Kasumi-1 (cell line): ENCODE measurements at regions not wholly inside any gene's neighbourhood (a gene's known extent, or its start where the extent isn't known, plus 50 kb on each side); places are given as distances from the start of the nearest gene placed in this dataset.
"Not testable (repeated sequence)": the region's sequence is repeated elsewhere in the genome, so short reads cannot be mapped to it uniquely, and the experiment has no call there.

Experiments used
- DNase-seq, 2 experiments: peaks; one replicate each; lab custom pipeline; 2025; lab: John Stamatoyannopoulos, UW

GRCh38 chr5:145101246-145101645, 733.9 kb downstream of the PRELID2 start:
- peak; percentile 1 to 2 for DNase-seq

- DNase-seq, result no peak
Measured at GRCh38 chr5:145090115-145090514, 745.0 kb downstream of the PRELID2 start.

GRCh38 chr5:145084834-145085233, 750.3 kb downstream of the PRELID2 start:
- DNase-seq, result no peak

DNA sequence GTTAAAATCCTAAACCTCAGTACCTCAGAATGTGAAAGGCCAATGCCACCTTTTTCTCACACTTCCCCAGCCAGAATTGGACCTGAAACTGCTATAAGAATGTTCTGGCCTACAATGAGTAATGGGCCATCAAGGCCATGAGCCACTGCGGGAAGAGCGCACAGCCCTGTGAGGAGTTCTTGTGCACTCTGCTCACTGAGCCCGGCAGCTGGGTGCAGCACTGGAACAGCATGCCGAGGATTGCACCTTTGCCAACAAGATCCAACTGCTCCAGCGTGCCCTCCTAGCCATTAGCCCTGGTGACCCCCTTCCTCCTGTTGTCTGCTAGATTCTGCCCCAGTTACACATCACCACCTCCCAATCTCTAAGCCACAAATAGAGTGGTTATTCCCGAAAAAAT, 758.1 kb downstream of the PRELID2 start:
- DNase-seq, result no peak

GRCh38 chr5:145076040-145076439, 759.1 kb downstream of the PRELID2 start:
- no peak for DNase-seq

DNA sequence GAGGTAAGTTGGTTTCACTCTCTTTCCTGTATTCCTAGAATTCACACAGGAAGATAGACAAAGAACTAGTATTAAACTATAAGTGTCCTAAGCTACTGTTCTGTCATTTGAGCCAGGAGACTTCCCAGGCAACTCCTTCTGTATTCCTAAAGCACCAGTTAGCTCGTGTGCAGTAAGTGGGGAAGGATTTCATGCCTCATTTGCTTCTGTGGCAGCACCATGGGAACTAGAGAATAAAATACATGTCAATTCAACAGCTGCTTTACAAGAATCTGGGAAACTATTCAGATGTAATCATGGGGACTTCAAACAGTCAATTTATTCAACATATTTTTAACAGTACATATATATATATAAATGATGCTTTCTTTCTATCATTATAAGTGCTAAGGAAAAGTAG, 762.3 kb downstream of the PRELID2 start:
- DNase-seq, result no peak

GRCh38 chr5:145068721-145069120, 766.4 kb downstream of the PRELID2 start:
- no peak for DNase-seq

- no peak for DNase-seq
Measured at GRCh38 chr5:145062280-145063062, 772.7 kb downstream of the PRELID2 start.

GRCh38 chr5:145056800-145057199, 778.3 kb downstream of the PRELID2 start:
- DNase-seq, result no peak

GRCh38 chr5:145050181-145050580, 785.0 kb downstream of the PRELID2 start:
- no peak for DNase-seq

GRCh38 chr5:145044970-145045369, 790.2 kb downstream of the PRELID2 start:
- DNase-seq, result no peak

DNA sequence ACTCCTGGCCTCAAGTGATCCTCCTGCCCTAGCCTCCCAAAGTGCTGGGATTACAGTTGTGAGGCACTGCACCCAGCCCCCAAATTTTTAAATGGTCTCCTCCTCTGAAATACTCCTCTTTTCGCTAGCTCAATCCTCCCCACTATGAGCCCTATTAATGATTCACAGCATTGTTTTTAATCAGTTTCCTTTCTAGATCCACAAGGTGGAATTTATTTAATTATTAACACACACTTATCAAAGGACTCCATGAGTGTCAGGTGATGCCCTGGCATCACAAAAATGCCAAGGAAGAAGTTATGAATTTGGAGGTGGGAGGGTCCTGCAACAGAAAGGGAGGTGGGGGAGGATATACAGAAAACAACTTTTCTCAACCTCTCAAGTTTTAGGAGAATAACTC, 806.5 kb downstream of the PRELID2 start:
- no peak for DNase-seq

- DNase-seq, result no peak
Measured at GRCh38 chr5:145027286-145027685, 807.9 kb downstream of the PRELID2 start.

DNA sequence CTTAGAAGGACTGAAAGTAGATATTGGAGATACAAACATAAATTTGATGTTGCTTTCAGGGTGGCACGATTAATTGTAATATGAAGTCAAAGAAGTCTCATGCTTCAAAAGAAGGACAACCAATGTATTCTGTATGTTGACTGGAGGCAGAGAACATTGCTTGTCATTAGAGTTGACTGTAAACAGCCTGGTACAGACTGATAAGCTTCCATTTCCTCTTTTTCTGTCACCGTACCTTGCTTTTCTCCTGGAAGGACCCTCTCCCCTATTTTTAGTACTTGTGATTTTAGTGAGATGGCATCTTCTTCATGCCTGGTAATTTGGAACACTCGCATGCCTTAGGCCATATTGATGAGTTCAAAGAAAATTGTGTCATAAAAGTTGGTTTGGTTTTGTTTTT, 809.4 kb downstream of the PRELID2 start:
- no peak for DNase-seq

DNA sequence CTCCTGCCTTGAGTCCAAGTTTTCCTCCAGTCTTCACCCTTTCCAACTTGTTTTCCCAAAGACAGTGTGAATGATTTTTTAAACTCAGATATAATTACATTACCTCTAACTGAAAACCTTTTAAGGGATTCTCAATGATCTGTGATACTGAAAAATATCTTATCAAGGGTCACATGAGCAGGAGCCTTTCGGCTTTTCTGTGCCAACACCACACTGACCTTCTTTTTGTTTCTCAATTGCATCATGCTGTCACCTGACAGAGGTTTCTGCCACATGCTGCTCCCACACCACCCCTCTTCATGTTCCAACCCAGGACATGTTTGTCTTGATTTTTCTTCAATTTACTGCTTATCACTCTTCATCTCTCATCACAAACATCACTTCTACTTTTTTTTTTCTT, 820.0 kb downstream of the PRELID2 start:
- DNase-seq, result no peak

DNA sequence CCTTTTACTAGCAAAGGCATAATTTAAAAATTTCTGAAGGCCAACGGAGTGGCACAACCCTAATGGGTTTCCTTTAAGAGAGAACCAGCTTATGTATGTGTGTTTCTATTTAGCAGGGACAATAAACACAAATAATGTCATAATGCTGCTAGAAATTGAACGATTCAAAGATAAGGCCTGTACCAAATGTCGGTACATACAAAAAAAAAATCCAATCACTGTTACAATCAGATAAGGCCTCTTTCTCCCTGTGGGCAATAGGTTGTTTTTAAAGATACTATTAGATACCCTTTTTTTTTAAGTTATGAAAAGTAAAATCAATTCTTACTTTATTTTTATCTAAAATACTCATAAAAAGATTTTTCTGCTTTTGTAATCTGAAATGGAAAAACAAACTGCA, 821.0 kb downstream of the PRELID2 start:
- DNase-seq, result no peak

- DNase-seq, result no peak
Measured at GRCh38 chr5:145010834-145011233, 824.3 kb downstream of the PRELID2 start.

DNA sequence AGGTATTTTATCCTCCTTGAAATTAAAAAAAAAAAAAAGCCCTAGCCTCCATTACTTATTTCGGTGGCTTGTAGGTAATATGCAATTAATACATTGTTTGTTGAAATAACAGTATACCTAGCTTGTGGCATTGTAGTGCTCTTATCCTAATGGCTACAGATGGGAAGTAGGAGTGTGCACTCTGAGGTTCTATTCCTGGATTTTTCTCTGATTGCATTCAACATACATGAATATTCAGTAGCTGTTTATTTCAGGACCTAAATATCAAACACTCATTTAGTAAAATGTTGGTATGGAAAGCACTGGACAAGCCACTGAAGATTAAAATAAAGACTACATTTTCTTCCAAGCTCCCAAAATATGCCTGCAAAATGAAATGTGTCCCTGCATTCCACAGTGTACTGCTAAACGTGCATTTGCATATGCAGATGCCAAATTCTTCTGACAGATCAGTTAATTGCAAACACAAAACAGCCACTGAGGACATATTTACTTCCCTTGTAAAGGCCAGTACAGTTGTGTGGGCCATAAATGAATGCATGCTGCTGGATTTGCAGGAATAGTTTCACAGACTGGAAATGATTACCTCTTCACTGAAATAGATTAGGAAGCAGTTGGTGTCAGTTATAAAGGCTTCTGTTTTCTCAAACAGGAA, 826.1 kb downstream of the PRELID2 start:
- DNase-seq, result no peak

DNA sequence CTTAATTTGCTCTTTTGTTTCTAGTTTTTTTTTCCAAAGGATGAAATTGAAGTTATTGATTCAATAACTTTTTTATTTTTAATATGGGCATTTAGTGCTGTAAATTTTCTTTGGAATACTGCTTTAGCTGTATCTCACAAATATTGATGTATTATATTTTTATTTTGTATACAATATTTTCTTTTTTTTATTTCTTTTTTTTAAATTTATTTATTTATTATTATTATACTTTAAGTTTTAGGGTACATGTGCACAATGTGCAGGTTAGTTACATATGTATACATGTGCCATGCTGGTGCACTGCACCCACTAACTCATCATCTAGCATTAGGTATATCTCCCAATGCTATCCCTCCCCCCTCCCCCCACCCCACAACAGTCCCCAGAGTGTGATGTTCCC, 823.7 kb downstream of the KCTD16 start:
- not testable (repeated sequence) for DNase-seq

- no peak for DNase-seq
Measured at GRCh38 chr5:144983101-144983500, 812.4 kb downstream of the KCTD16 start.

DNA sequence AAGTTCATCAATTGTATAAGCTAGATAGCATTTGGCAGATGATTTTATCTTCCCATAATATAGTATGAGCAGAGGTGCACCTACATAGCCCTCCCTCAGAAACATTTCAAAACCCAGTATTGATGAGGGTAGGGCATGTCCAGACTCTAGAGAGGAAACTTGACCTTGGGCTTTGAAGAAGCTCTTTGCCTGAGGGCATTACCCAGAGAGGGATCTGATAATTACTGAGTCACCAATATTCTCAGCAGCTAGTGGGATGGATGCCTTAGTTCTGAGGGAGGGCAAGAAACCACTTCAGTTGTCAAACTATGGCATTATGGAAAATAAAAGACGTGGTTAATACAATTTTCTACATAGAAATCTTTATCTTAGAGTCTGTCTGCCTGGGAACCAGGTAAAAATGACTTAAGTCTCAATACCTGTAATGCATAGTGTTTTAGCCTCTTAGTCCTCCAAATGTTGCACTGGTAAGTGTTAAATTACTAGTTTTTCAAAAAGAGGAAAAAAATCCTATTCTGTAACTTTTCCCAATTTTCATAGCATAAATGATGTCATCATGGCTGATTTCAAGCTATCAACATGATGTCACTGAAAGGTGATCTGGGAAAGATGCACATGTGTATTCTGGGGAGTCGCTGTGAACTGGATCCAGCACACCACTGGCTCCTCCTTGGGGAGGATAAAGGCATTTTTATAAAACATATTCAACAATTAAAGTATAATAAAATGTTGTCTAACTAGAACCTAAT, 809.0 kb downstream of the KCTD16 start:
- no peak for DNase-seq

- no peak for DNase-seq
Measured at GRCh38 chr5:144972317-144972716, 801.6 kb downstream of the KCTD16 start.
